IPS DF 4.7 (cell line): ENCODE measurements at regions not wholly inside any gene's neighbourhood (a gene's known extent, or its start where the extent isn't known, plus 50 kb on each side); places are given as distances from the start of the nearest gene placed in this dataset.

Experiments used
- DNase-seq: peaks from one replicate; pipeline ENCODE4 v3.0.0-alpha.2; 2013; ENCODE audit warnings: low spot score; ENCODE audit errors: extremely low read depth

DNA sequence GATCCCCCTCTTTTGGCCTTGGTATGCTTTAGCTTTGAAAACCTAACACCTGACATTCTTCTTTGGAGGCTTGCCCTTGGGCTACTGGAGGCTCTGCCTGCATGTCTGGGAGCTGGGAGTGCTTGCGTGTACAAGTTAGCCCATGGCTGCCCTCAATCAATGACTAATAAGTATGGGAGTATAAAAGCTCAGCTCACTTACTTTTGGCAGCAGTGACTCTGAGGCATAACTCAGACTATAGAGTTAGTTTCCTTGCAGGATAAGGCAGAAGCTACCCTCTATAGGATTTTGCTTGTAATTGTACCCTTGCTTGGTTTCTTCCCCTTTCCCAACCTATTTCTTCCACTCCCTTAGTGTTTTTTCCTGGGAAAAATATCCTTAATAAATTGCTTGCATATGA, 247.9 kb downstream of the PPP1R2C start:
- DNase-seq: no peak

DNA sequence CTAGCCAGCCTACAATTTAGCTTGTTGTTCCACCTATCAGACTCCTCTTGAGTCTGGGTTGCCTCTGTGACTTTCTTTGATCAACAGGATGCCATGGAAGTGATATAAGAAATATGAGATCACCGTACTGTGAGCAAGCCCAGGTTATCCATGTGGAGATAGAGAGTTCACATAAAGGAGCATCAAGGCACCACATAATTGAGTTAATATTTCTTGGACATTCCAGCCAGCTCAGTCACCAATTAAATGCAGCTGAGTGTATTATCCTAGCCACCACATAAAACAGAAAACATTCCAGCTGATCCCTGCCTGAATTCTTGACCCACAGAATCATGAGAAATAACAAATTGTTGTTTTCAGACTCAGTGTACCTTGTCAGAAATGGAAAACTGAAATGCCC, 253.6 kb downstream of the PPP1R2C start:
- DNase-seq: no peak

DNA sequence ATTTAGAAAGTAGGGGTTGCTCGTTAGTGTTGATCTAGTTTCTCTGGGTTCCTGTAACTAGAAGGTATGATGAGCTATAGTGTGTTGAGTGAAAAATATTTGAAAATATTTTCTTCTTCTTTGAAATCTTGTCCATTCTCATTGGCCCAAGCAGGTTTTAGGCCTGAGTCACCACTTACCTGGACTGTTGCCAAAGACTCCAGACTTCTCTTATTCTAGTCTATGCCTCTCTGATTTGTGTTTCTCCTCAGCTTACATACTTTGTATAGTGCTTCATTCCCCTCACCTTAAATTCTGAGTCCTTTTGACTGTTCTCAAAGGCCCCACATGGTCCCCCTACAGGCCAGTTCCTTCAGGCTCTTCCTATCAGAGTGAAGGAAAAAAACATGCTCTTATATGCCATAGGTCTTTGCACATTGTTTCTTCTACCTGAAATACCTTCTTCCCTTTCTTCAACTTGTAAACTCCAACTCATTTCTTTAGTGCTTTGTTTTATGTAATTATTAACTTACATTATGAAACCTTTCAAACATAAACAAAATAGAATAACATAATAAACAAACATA, 258.2 kb downstream of the PPP1R2C start:
- no peak for DNase-seq

DNA sequence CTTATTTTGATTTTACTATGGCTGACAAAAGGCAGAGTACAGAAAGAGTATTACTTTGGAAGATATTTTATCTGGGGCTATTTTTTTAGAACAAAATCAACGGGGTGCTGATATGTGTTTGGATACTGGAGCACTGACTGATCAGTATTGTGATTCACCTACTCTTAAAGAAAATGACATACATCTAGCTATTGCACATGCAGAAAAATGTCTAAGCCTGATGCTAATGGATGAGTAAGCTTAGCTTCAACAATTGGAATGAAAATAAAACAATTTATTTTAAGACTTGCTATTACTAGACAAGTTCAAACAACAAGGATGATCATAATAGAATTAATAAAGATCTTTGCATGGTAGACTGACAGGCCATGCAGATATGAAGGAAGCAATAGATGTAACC, 262.0 kb downstream of the PPP1R2C start:
- no peak for DNase-seq

DNA sequence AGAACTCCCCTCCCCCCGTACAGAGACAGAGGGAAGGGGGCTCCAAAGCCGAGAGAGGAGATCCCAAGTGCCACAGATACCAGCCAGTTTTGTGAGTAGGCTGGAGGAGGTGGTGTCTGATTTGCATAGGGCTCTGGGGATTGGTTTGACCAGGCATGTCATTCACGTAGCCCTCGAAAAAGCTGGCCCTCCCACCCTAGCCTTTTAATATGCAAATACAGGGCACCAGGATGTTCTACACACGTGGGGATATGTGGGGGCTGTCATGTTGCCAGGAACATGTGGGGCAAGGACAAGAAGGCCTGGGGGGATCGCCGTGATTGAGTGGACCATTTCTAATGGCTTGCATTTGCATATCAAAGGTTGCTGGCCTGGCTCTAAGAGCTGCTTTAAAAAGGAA, 272.9 kb downstream of the PPP1R2C start:
- no peak for DNase-seq

DNA sequence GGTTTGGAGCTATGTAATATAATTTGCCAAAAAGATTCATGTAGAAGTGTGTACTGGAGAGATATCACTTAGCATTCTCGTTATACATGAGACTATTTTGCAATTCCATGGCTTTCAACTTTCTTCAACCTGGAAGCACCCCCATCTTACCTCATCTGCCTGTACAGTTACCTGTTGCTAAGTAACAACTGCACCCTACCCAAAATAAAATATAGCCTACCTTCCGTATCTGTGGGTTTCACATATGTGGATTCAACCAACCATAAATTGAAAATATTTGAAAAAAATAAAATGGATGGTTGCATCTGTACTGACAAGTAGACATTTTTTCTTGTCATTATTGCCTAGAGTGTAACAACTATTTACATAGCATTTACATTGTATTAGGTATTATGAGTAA, 278.3 kb downstream of the PPP1R2C start:
- DNase-seq: no peak

DNA sequence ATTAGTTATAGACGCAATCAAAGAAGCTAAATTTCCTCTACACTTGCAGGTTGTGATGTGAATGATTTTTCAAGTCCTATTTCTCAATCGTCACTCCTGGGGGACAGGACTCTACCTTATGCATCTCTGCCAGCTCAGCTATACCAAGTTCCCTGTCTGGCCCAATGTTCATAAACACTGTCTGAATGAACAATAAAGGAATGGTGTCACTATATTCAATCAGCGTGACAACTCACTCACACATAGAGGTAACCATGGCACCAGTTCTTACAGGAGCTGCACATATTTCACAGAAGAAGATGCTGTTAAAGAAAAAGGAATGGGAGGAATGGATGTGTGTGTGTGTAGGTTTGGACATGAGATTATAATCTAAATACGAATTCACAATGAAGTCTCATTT, 280.6 kb downstream of the PPP1R2C start:
- no peak for DNase-seq

DNA sequence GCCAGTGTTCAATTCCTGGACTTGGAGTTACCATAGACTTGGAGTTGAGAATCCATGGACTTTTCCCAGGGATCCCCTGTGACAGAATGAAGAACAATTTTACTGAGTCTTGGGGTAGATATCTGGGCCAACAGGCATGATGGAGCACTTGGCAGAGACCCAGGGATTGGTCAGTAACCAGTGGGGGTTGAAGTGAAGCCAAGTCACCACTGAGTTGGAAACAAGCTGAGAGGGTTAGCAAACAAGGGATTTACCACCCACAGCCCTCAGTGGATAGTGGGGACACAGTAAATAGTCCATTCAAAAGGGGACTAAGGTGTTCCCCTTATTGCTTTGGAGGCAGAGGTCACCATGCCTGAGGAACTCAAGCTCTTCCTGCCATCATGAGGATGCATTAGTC, 281.7 kb downstream of the PPP1R2C start:
- DNase-seq: no peak

DNA sequence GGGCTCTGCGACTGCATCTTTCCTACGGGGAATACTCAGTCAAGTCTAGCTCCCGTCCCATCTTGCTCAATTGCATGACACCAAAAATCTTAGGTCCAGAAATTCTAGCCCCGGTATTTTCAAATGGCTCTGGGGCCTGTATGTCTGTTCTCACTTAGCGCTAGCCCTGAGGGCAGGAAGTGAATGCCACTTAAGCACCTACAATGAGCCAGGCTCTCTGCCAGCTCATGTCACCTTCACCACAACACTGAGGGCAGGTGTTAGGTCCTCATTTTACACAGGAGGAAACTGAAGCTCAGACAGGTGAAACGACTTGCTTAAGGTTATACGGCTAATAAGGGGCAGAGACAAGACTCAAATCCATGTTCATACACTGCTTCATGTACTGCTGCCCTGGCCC, 282.8 kb downstream of the PPP1R2C start:
- DNase-seq: no peak

DNA sequence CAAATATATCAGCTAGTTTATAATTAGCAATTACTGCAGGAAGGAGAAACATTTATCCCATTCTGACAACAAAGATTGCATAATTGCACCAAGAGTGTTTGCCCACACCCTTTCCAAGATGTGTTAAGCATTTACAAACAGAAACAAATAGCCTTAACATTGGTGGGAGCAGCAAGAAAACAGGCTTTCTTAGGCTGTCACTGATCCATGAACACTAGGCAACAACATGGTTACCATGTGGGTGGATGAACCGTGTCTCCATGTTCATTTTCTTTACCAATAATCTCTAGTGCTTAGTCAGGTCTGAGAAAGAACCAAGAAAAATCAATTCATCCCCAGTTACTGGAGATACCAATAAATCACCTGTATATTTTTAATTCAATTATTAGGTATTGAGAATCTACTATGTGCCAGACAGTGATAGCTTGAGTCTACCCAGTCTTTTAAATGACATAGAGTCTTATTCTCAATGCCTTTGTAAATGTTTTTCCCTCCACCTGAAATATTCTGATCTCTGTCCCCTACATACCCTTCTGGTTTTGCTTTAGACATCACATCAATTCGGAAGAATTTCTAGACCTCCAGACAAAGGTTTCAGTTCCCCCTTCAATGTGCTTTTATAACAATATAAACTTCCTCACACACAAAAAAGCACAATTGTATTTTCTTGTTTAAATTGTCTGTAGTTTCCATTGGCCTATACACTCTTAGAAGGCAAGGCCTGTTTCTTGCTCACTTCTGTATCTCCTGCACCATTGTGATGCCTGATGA, 286.6 kb downstream of the PPP1R2C start:
- DNase-seq: no peak

DNA sequence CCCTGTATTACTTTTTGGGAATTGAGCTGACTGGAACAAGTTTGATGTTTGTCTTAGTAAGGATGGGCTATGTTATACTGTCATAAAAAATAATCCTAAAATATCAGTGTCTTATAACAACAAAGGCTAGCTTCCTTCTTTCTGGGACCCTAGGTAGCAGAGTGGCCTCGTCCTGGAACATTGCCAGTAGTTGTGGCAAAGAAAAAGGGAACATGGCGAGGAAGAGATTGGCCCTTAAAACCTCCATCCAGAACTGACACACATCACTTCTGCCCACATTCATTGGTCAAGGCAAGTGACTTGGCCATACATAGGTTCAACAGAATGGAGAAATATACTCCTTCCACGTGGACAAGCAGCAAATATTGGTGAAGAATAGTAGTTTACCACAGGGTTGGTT, 287.9 kb downstream of the PPP1R2C start:
- DNase-seq: no peak

DNA sequence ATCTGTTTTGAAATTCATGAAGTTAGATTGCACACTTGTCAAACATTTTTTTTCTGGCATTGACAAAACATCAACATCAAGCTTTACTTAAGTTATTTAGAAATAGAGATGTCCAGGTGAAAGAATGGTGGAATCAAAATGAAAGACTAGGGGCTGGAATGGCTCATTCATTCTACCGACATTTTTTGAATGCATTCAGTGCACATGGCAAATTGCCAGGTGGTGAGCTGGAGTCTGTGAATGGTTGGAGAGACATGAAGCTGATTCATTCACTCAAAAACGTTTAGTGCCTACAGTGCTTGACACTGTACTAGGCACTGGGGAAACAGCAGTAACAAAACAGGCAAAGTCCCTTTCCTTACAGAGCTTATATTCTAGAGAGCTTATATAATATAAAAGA, 292.4 kb downstream of the PPP1R2C start:
- DNase-seq: no peak

DNA sequence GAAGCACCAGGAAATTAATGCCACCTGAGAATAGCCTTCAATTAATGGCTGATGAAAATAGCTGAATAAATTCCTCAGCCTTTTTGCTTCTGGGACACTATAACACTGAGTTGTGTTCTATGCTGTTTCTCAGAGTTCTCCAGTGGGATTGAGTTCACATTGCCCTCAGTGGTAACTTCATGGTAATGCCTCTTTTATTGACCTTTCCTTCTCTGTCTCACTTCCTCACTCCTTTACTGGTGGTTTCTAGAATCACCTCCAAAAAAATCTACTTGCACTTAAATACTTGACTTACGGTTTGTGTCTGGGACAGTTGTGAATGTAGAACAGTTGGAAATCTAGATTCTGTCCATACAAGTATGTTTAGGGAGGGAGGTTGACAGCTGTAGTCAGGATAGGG, 293.7 kb downstream of the PPP1R2C start:
- no peak for DNase-seq

DNA sequence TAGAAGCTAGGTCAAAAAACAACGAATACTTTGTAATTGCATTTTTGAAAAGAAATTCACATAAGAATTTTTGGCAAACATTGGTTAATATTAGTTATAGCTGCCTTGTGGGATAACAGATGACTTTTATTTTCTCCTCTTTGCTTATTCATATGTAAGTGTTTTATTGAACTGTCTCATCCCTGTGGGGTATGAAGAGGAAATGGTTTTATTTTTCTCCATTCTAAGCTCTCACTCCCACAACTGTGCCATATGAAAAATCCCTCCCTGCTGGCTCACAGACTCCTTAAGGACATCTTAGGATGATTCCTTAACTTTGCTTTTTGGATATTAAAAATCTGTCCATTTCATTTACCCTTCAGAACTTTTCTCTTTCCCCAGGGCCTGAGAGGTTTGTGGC, 300.6 kb downstream of the PPP1R2C start:
- no peak for DNase-seq

DNA sequence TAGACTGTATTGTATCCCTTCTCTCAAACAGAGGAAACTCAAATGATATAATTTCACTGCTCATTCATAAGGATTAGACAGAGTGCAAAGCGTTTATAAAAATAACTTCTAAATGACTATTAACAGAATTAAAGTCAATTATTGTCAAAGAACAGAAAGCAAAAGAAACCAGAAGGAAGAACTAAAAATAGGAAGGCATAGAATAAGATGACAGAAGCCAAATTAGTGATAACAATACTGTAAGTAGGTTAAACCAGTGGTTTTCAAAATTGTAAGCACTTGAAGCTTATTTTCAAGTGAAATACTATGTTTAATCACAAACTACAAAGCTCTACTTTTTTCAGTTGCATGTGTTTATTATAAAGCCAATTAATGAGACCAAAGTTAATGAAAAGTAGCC, 305.2 kb downstream of the PPP1R2C start:
- DNase-seq: no peak

DNA sequence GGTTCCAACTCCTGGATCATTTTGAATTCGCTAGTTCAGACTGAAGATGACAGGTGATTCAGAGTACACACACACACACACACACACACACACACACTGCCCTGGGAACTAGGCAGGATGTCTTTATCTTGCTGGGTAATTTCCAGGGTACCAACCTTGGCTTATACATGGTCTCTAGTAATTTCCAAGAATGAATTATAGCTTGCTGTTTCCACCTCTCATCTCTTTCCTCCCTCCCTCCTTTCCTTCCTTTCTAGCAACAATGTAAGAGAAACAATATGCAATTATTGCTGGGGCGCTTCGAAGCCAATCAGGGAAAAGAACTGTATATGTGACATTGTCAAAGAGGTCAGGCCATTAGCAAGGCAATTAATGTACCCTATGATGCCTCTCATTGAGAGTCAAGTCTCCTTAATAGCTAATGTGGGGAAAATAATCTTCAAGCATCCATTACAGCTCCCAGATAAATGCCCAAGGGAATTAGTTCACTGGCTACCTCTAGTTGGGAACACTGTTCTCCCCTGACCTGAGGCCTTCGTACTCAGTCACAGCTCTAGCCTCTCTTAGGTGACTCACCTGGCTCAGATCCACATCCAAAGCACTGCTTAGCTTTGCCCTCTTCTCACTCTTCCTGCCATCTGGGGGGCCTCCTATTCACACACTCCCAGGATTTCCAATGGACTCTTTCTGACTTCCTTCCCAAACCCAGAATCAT, 311.5 kb downstream of the PPP1R2C start:
- DNase-seq: no peak

DNA sequence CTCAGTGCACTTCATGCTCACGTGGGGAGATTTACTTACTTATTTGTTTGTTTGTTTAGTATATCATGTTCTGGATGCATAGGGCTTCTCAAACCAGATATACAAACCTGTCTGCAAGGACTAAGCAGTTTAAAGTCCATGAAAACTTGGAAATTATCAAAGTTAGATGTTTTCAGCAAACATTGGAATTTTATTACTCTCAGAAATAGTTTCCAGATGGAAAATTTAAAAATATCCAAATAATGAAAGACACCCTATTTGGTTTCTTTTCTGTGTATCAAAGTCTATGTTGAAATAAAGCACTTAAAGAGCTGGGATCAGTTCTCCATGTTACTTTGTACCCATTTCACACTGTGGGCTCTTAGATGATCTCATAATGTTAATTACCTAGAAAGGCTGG, 312.1 kb downstream of the PPP1R2C start:
- DNase-seq: no peak

DNA sequence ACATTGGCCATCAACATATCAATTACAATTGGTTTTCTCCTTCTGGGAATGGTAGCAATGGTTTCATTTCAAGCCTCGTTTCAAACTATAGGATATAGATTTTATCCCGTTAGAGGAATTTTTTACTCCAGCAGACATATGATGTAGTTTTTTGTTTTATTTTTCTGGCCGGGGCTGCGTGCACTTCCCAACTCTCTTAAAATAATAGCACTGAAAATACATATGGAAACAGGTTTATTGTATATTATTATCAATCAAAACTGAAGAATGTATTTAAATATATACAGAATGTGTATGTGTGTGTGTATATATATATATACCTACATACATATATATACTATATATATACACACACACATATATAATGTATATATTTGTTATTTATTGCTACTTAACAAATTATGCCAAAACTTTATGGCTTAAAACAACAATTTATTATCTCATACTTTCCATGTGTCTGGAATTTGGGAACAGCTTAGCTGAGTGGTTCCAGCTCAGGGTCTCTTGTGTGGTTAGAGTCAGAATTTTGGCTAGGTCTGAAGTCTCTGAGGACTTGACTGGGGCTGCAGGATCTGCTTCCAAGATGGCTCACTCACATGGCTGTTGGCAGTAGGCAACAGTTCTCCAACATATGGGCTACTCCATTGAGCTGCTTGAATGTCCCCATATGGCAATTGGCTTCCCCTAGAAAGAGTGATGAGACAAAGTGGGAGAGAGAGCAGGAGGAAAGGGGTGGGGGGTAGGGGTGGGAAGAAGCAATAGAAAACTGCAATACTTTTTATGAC, 314.1 kb downstream of the PPP1R2C start:
- DNase-seq: no peak

DNA sequence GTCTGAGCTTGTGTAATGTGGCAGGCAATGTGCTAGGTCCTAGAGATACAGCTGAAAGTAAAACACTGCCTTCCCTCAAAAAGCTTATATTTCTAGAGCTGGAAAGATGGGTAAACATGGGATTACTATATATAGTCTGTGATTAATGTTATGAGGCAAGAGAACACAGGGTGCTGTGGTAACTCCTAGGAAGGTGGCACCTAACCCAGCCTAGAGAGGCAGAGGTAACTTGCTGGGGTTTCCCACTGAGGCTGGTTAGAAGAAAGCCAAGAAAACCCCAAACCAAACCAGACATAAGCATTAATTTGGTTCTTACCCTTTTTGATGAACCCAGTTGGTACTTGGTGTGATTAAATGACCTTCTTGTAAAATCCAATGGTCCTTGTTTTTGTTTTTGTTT, 315.0 kb downstream of the PPP1R2C start:
- DNase-seq: no peak

DNA sequence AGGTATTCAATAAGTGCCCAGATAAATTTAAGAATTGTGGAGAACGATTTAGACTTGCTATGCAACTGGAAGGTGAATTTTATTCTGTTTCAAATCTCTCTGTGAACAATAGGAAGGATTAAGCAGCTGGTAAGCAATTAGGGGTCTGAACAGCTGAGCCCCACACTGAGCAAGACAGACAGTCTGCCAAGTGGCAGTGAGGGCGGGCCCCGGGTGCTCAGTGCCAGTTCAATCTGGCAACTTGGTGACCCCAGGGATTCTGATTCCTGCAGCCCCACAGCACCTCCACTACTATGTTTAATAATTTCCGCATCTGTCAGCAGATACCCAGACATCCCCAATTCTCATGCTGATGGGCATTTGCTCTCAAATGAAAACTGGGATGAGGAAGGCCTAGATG, 317.3 kb downstream of the PPP1R2C start:
- DNase-seq: no peak

DNA sequence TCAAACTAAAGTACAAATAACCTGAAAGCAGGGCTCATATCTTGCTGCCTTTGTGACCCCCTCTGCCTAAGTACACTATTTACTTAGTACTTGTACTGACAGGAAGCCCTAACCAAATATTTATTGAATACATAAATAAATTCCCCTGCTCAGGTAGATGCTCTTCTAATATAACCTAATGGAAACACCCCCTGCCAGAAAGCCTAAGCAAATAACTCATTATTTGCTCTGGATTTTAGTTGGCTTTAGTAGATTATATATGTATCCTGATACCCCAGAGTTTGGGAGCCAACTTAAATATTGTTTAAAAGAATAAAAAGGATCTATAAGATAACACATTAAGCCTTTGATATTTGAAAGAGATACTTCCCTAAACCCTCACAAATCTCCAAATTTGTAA, 318.2 kb downstream of the PPP1R2C start:
- DNase-seq: no peak

DNA sequence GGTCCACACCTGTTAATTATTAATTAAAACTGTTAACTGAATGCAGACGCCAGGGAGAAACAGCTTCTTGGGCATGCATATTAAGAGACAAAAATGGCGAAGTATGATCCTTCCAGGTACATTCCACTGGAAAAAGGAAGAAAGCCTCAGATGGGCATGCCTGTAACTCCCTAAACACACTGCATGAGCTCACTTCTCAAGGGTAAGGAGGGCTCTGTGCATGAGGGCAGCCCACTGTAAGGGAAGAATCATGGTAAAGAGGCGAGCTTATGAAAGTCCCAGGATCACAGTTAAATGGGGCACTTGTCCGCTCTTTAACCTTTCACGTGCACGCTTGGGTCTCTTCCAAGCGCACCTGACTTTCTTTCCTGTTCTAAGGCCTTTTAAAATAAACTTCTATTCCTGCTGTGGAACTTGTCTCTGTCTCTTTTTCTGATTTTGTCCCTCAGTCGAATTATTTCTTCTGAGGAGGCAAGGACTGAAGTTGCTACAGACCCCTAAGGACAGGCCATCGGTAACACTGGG, 321.7 kb downstream of the PPP1R2C start:
- DNase-seq: no peak
